ENCODE measurements at regions not wholly inside any gene's neighbourhood (a gene's known extent, or its start where the extent isn't known, plus 50 kb on each side); places are given as distances from the start of the nearest gene placed in this dataset.

- TF ChIP-seq ATF2 (CRISPR knock-in tag; IDR thresholded peaks at IDR 0.05; ENCODE audit: borderline replicate concordance, low read depth) (no peak), IRF2 (CRISPR knock-in tag; IDR thresholded peaks at IDR 0.05; ENCODE audit: borderline replicate concordance, low read depth) (no peak), SMAD4 (CRISPR knock-in tag; IDR thresholded peaks at IDR 0.05) (no peak), MAX (CRISPR knock-in tag; IDR thresholded peaks at IDR 0.05) (no peak), CTCF (IDR thresholded peaks at IDR 0.05) (no peak), USF1 (CRISPR knock-in tag; IDR thresholded peaks at IDR 0.05) (no peak), ZNF396 (CRISPR knock-in tag; IDR thresholded peaks at IDR 0.05; ENCODE audit: borderline replicate concordance) (no peak), ZBTB43 (CRISPR knock-in tag; IDR thresholded peaks at IDR 0.05) (no peak), ESRRA (CRISPR knock-in tag; IDR thresholded peaks at IDR 0.05; ENCODE audit: borderline replicate concordance) (no peak), ETV6 (CRISPR knock-in tag; IDR thresholded peaks at IDR 0.05) (no peak), E2F1 (CRISPR knock-in tag; IDR thresholded peaks at IDR 0.05) (no peak), ELF4 (CRISPR knock-in tag; IDR thresholded peaks at IDR 0.05; ENCODE audit: low read depth) (no peak), KAT7 (CRISPR knock-in tag; IDR thresholded peaks at IDR 0.05; ENCODE audit: borderline replicate concordance) (no peak), CREB1 (CRISPR knock-in tag; IDR thresholded peaks at IDR 0.05) (no peak)
Measured at GRCh38 chr15:98363955-98364354, 284.4 kb upstream of the IGF1R start.

All from WTC11 (cell line).